Activated CD4-positive, CD25-positive, alpha-beta regulatory T cell treated with anti-CD3 and anti-CD28 coated beads, Interleukin-2, amount 50 U/mL, for 24 hours (primary cell): ENCODE measurements at regions not wholly inside any gene's neighbourhood (a gene's known extent, or its start where the extent isn't known, plus 50 kb on each side); places are given as distances from the start of the nearest gene placed in this dataset.

Source experiments
- ATAC-seq, 2 donors: fragments of 150-1000 bp; cut with Tn5 transposase; one replicate each; pipeline ENCODE4 v1.10.0; 2021; ENCODE audit warnings: mild to moderate bottlenecking in 1 of 2, moderate library complexity in 1 of 2

DNA sequence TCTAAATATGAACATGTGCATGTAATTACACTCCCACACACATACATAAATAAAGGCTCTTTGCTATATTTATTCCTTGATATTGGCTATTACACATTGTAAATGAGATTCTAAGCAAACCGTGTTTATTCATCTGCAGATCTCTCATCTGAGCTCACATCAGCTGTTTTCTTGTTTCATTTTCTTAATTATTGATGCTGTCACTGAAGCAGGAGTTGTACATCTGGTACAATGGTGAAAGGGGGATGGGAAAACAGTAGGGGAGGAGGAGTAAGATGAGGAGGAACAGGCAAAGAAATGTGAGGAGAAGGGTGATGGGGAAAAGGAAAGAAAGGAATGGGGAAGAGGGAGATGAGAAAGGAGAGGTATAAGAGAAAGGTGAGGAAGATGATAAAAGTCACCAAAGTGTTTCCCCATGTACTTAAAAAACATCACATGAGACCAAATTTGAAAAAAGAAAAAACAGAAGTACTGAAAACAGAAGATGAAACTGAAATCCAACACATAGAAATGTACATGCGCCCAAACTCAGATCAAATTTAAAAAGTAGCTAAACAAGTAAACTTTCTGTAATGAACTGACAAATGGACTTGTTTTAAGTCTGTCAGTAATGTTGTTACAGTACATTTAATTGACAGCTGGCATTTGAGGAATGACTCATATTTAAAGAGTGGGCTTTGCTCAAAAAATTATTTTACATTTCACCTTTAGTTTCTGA lies 472.2 kb downstream of the ARL4A start:
- no peak for ATAC-seq

DNA sequence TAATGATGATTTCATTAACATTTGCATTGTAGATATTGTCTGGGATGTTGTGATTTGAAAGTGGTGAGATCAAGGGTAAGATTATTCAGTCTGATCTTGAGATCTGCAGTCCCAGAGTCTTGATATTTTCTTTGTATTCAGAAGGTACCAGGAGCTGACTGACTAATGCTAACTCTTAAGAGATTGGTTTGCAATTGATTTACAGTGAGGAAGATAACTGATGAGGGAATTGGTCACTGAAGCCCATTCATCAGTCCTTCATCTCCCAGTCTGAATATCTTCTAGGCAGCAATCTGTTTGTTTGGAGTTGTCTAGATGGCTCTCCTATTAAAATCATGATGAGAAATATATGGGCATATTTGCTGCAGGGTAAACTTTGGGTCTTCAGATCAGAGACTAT lies 473.7 kb downstream of the ARL4A start:
- ATAC-seq, result no peak

DNA sequence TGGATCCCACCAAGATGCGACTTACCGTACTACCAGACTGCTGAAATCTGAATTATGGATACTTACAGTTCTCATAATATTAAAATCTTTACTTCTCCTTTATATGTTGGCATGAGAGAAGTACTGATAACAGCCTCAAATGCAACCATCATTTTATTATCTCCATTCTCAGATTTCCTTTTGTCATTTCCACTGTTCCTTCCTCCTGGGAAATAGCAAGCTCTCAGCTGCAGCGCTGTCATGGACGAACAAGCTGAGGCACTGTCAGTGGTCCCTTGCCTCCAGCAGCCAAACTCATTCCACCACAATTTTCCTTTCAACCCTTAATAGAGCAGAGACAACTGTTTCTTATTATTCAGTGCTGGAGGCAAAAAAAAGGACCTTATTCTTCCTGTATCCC lies 478.4 kb downstream of the ARL4A start:
- ATAC-seq, result no peak

DNA sequence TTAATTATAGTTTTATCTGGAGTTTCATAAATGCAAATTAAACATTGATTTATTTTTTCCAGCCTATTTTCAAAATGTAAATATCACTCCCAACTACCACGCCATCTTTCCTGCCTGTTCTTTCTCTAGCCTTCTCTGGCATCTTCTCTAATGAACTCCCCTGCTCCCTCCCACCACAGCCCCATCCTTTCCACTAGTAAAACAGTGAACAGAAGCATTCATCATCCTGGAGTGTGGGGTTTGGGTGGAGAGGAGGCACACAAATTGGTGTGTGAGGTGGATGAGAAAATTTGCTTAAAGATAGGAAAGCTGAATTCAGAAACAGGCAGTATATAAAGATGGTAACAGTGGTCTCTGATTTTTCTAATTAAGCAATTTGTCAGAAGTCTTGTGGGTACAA lies 479.4 kb downstream of the ARL4A start:
- ATAC-seq, result no peak

GRCh38 chr7:13169356-13169755 lies 481.9 kb downstream of the ARL4A start:
- no peak for ATAC-seq

- no peak for ATAC-seq
Measured at GRCh38 chr7:13174991-13175390, 487.6 kb downstream of the ARL4A start.

DNA sequence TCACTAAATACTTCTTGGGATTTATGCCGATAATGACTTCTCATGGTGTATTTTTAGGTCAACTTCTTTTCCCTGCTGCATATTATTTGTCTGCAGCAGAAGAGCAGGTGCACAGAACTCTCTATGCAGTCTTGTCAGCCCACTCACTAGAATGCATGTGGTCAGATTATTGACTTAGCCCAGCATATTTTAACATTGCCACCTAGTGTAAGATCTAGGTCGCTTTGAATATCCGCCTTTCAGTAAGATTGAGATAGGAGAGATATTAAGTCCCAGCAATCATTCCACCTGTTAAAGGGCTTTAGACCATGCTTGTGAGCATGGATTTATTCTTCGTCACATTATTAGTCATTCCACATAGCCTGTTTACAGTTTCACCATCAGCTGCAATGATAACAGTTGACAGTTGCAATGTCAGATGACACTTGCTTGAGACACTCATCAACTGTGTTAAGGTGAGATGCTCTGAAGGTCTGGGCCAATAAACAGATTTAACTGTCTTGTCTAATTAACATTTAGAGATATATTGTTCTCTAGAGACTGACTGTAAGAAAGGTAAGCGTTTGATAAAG lies 491.7 kb downstream of the ARL4A start:
- ATAC-seq, result no peak

GRCh38 chr7:13179775-13180523 lies 492.5 kb downstream of the ARL4A start:
- no peak for ATAC-seq

- no peak for ATAC-seq
Measured at GRCh38 chr7:13181216-13181615, 493.8 kb downstream of the ARL4A start.

DNA sequence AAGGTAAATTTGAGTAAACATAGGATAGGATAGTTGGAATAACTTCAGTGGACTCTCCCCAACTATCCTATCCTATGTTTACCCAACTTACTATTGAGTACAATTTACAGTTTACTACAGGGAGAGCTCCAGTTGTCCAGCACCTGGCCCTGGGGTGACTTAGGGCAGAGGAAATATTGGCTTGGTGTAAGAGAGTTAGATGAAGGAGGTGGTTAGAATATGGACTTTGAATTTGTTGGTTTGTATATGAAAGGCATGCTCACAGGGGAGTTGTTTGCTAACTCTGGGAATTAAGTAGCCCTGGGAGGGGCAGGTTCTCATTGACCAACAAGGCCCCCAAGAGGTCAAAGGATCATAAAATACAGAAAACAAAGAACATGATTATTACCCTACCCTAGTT lies 497.7 kb downstream of the ARL4A start:
- no peak for ATAC-seq

DNA sequence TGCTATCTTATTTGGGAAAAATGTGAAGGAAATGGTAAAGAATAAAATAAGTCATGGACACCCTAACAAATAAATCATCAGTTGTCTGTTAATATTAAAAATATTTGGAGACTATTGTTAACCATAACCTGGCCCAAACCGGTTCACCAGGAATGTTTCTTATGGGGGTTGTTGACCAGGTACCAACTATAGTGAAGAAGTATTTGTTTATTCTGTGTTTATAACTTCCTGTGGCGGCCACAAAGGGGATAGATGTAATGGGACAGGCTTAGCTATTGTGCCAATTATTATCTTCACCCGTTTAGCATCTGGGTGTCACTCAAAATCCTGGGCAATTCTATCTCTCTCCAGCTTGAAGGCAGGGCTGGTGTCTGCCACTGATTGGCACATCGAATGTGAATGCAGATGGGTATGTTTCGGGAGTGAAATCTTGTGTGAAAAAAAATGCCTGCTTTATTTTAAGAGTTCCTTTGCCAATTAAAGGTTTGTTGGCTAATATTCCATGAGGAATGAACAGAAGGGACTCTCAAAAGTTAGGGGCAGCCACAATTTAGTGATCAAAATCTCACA lies 500.9 kb downstream of the ARL4A start:
- ATAC-seq, result no peak

- no peak for ATAC-seq
Measured at GRCh38 chr7:13188922-13189321, 501.5 kb downstream of the ARL4A start.

GRCh38 chr7:13189668-13190067 lies 502.2 kb downstream of the ARL4A start:
- ATAC-seq, result no peak

DNA sequence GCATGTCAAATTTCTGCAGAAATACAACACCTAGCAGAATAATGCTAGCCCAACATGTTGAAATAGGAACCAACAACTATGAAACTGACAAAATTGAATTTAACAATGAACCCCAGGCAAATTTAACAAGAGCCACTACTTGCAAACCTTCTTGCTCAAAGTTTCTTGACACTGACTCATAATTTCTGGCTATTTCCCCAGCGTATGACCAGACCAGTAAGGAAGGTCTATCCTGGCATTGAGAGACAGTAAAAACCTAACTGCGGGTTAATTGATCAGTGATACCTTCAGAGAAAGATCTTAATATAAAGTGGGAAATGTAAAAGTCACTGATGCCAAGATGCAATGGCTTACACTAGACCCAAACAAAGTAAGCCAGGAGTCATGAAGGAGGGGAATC lies 510.1 kb downstream of the ARL4A start:
- no peak for ATAC-seq

- ATAC-seq, result no peak
Measured at GRCh38 chr7:13198036-13198435, 510.6 kb downstream of the ARL4A start.

GRCh38 chr7:13198727-13199126 lies 511.3 kb downstream of the ARL4A start:
- no peak for ATAC-seq

GRCh38 chr7:13201628-13202027 lies 514.2 kb downstream of the ARL4A start:
- ATAC-seq, result no peak

- ATAC-seq, result no peak
Measured at GRCh38 chr7:13217768-13218167, 530.3 kb downstream of the ARL4A start.

DNA sequence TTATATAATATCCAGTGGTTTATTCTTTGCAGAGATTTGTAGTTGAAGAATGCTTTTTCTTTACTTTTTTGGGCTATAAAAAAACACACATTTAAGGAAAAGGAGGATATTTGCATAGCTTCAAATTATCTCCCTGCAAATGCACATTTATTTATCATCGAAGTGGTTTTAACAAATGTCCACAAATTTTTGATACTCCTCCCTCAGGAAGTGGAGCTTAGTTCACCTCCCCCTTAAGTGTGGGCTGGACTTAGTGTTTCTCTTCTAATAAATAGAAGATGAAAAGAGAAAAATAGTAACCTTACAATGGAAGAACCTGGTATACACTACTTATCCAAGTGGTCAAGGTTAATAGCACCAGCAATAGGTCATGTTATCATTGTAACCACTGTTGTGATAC lies 537.6 kb downstream of the ARL4A start:
- ATAC-seq, result no peak

DNA sequence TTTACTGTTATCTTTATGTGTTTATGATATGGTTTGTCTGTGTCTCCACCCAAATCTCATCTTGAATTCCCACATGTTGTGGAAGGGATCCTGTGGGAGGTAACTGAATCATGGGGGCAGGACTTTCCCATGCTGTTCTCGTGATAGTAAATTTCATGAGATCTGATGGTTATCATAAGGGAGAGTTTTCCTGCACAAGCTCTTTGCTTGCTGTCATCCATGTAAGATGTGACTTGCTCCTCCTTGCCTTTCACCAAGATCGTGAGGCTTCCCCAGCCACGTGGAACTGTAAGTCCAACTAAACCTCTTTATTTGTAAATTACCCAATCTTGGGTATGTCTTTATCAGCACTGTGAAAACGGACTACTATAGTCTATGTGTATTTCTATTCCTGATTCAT lies 539.0 kb downstream of the ARL4A start:
- ATAC-seq, result no peak

GRCh38 chr7:13231216-13231615 lies 543.8 kb downstream of the ARL4A start:
- no peak for ATAC-seq

- ATAC-seq, result no peak
Measured at GRCh38 chr7:13235436-13235835, 548.0 kb downstream of the ARL4A start.

DNA sequence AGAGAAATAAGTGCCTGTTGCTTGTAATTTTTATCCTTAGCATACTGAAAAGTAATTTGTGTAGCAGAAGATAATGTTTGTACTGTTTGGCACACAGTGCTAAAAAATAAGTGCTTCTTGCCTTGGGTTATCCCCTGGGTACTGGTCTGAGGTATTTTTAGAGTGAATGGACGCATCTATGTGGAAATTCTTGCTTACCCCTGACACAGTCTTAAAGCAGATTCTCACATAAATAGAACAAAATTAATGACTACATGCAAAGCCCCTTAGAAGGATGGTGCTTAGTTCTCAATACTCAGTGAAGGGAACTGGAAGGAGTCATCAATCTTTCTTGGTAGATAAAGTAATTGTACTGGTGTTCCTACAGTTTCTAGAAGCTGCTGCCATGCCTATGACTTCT lies 548.6 kb downstream of the ARL4A start:
- no peak for ATAC-seq

DNA sequence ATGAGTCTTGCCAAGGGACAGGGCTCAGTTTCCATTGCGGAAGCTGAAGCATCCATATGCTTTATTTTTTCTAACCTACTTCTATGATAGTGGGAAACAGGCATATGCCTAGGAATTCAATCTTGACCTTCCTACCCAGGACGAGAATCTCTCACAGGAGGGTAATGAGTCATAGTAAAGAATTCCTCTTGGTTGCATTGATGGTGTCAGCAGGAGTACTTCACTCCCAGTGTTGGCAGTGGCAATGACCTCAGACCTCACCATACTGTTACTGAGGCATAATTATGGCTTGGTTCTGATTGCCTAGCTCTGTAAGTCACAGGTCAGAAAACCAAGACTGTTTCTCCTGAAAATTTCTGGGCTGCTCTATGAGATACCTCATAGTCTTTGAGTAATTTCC lies 552.9 kb downstream of the ARL4A start:
- ATAC-seq, result no peak
